ENCODE measurements at regions not wholly inside any gene's neighbourhood (a gene's known extent, or its start where the extent isn't known, plus 50 kb on each side); places are given as distances from the start of the nearest gene placed in this dataset.

DNA sequence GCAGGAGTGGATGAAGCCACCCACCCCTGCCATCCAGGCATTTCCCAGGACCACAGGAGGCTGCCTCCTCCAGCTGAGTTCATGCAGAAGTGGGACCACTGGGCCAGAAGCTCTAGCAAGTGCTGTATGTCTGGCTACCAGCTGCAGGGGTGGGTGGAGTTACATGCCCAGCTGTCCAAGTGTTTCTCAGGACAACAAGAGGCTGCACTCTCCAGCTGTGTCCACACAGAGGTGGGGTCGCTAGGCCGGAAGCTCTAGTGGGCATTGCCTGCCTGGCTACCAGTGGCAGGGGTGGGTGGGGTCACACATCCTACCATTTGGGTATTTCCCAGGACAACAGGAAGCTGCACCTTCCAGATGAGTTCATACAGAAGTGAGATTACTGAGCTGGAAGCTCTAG lies 234.0 kb upstream of the PPP2R3A start:
- Histone ChIP-seq H3K9me3 (ENCODE audit: low read length) (peaks cover 8% of the 10 kb centered on the region), H3K9ac (ENCODE audit: low read length) (no peak overlapping the region), H3K79me2 (replicated peaks; ENCODE audit: insufficient read depth, low read length) (no peaks in the 10 kb centered on the region), H3K9me2 (ENCODE audit: insufficient read depth, low read length) (no peaks in the 10 kb centered on the region), H4K20me1 (ENCODE audit: insufficient read depth) (no peaks in the 10 kb centered on the region), H3K27ac (ENCODE audit: low read length) (no peak overlapping the region), H3K4me3 (ENCODE audit: low read length) (no peak overlapping the region), H3K27me3 (ENCODE audit: insufficient read depth, low read depth, low read length) (no peaks in the 10 kb centered on the region), H3K4me2 (ENCODE audit: low read length) (no peak overlapping the region), H2AFZ (ENCODE audit: low read depth, low read length) (no peak overlapping the region), H3K36me3 (ENCODE audit: insufficient read depth, low read length) (no peaks in the 10 kb centered on the region), H3F3A (ENCODE audit: insufficient read depth, low read length, poor library complexity, severe bottlenecking) (no peaks in the 10 kb centered on the region)
- TF ChIP-seq, protein P1, sequence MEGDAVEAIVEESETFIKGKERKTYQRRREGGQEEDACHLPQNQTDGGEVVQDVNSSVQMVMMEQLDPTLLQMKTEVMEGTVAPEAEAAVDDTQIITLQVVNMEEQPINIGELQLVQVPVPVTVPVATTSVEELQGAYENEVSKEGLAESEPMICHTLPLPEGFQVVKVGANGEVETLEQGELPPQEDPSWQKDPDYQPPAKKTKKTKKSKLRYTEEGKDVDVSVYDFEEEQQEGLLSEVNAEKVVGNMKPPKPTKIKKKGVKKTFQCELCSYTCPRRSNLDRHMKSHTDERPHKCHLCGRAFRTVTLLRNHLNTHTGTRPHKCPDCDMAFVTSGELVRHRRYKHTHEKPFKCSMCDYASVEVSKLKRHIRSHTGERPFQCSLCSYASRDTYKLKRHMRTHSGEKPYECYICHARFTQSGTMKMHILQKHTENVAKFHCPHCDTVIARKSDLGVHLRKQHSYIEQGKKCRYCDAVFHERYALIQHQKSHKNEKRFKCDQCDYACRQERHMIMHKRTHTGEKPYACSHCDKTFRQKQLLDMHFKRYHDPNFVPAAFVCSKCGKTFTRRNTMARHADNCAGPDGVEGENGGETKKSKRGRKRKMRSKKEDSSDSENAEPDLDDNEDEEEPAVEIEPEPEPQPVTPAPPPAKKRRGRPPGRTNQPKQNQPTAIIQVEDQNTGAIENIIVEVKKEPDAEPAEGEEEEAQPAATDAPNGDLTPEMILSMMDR (IDR thresholded peaks at IDR 0.05; ENCODE audit: poor library complexity, severe bottlenecking): no peak

DNA sequence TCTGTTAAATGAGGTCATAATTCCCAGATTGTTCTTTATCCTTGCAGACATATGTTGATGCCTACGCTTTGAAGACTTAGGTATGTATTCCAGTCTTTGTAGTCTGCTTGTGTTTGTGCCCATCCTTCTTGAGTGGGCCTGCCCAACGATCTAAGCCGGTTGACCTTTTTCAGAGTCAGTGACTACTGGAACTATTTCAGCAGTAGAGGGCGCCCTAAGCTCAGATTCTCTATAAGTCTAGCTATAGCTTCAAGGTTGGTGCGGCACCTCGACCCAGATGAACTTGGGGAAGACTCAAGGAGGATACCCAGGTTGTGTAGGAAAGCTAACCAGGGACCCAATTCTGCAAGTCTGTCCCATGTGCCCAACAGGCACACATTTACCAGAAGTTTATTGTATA lies 228.8 kb upstream of the PPP2R3A start:
- peaks cover 12% of the 10 kb centered on the region for H3K9me3 ChIP-seq (ENCODE audit: low read length)
- TF ChIP-seq, protein P1 (IDR thresholded peaks at IDR 0.05; ENCODE audit: poor library complexity, severe bottlenecking): no peak
- TF ChIP-seq RAD21 (conservative IDR thresholded peaks at IDR 0.05): no peak
- no peak for TF ChIP-seq MXI1 (conservative IDR thresholded peaks at IDR 0.05; ENCODE audit: poor library complexity, severe bottlenecking)
- no peak for TF ChIP-seq SMC3 (conservative IDR thresholded peaks at IDR 0.05; ENCODE audit: poor library complexity)
- TF ChIP-seq, protein P2, sequence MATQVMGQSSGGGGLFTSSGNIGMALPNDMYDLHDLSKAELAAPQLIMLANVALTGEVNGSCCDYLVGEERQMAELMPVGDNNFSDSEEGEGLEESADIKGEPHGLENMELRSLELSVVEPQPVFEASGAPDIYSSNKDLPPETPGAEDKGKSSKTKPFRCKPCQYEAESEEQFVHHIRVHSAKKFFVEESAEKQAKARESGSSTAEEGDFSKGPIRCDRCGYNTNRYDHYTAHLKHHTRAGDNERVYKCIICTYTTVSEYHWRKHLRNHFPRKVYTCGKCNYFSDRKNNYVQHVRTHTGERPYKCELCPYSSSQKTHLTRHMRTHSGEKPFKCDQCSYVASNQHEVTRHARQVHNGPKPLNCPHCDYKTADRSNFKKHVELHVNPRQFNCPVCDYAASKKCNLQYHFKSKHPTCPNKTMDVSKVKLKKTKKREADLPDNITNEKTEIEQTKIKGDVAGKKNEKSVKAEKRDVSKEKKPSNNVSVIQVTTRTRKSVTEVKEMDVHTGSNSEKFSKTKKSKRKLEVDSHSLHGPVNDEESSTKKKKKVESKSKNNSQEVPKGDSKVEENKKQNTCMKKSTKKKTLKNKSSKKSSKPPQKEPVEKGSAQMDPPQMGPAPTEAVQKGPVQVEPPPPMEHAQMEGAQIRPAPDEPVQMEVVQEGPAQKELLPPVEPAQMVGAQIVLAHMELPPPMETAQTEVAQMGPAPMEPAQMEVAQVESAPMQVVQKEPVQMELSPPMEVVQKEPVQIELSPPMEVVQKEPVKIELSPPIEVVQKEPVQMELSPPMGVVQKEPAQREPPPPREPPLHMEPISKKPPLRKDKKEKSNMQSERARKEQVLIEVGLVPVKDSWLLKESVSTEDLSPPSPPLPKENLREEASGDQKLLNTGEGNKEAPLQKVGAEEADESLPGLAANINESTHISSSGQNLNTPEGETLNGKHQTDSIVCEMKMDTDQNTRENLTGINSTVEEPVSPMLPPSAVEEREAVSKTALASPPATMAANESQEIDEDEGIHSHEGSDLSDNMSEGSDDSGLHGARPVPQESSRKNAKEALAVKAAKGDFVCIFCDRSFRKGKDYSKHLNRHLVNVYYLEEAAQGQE (IDR thresholded peaks at IDR 0.05; ENCODE audit: borderline replicate concordance): no peak
- TF ChIP-seq TAF1 (IDR thresholded peaks at IDR 0.05; ENCODE audit: low read depth): no peak
- no peak for TF ChIP-seq EP300 (conservative IDR thresholded peaks at IDR 0.05; ENCODE audit: poor library complexity, severe bottlenecking)
- no peak for TF ChIP-seq EZH2 (IDR thresholded peaks at IDR 0.05; ENCODE audit: borderline replicate concordance, insufficient read depth, low read length, poor library complexity, severe bottlenecking)
- TF ChIP-seq POLR2AphosphoS5 (IDR thresholded peaks at IDR 0.05): no peak
- no peaks in the 10 kb centered on the region for H3K9me2 ChIP-seq (ENCODE audit: insufficient read depth, low read length)
- H3K36me3 ChIP-seq (ENCODE audit: insufficient read depth, low read length): no peaks in the 10 kb centered on the region
- H2AFZ ChIP-seq (ENCODE audit: low read depth, low read length): no peak overlapping the region
- H3K27me3 ChIP-seq (ENCODE audit: insufficient read depth, low read depth, low read length): no peaks in the 10 kb centered on the region
- H3K9ac ChIP-seq (ENCODE audit: low read length): no peak overlapping the region
- H3K4me2 ChIP-seq (ENCODE audit: low read length): no peak overlapping the region
- no peaks in the 10 kb centered on the region for H4K20me1 ChIP-seq (ENCODE audit: insufficient read depth)
- no peak overlapping the region for H3K27ac ChIP-seq (ENCODE audit: low read length)
- no peaks in the 10 kb centered on the region for H3F3A ChIP-seq (ENCODE audit: insufficient read depth, low read length, poor library complexity, severe bottlenecking)
- H3K79me2 ChIP-seq (replicated peaks; ENCODE audit: insufficient read depth, low read length): no peaks in the 10 kb centered on the region
- no peak overlapping the region for H3K4me3 ChIP-seq (ENCODE audit: low read length)

All from neural cell (in vitro differentiated cells).